Activated CD4-positive, alpha-beta T cell treated with anti-CD3 and anti-CD28 coated beads for 36 hours (primary cell): ENCODE measurements at regions not wholly inside any gene's neighbourhood (a gene's known extent, or its start where the extent isn't known, plus 50 kb on each side); places are given as distances from the start of the nearest gene placed in this dataset.
"Not testable (repeated sequence)": the region's sequence is repeated elsewhere in the genome, so short reads cannot be mapped to it uniquely, and the experiment has no call there.

ENCODE experiments used
- ATAC-seq: fragments of 200-7000 bp; cut with Tn5 transposase; one replicate; pipeline ENCODE4 v1.10.0; 2021; ENCODE audit warnings: mild to moderate bottlenecking, moderate library complexity
- CTCF ChIA-PET: fragments of 350-600 bp; sonication (Branson Sonifier 250); formaldehyde crosslinking; loops from one replicate; lab custom pipeline; 2021; ENCODE audit warnings: antibody characterized with exemption; lab: Charles Lee
- POLR2A ChIA-PET: fragments of 350-600 bp; sonication (Branson Sonifier 250); formaldehyde crosslinking; loops from one replicate; lab custom pipeline; 2021; ENCODE audit warnings: antibody characterized with exemption, inconsistent platforms; lab: Charles Lee
- DNase-seq: peaks from one replicate; pipeline ENCODE4 v3.0.0-alpha.2; 2020
- H3K27ac Mint-ChIP-seq: one replicate; pipeline ENCODE4 v1.8.0; 2021; ENCODE audit warnings: mixed read lengths
- H3K27me3 Mint-ChIP-seq: one replicate; pipeline ENCODE4 v1.8.0; 2021; ENCODE audit warnings: mixed read lengths
- H3K36me3 Mint-ChIP-seq: one replicate; pipeline ENCODE4 v1.8.0; 2021; ENCODE audit warnings: low read depth, mixed read lengths
- H3K4me1 Mint-ChIP-seq: one replicate; pipeline ENCODE4 v1.8.0; 2021; ENCODE audit warnings: mixed read lengths
- H3K4me3 Mint-ChIP-seq: one replicate; pipeline ENCODE4 v1.8.0; 2021; ENCODE audit warnings: mild to moderate bottlenecking, moderate library complexity, mixed read lengths
- H3K9me3 Mint-ChIP-seq: one replicate; pipeline ENCODE4 v1.8.0; 2021; ENCODE audit warnings: low read depth, mixed read lengths
- intact Hi-C, 2 experiments: fragments of 100-400 bp; cut with DNase I in 1 of 2; cut with micrococcal nuclease in 1 of 2; formaldehyde crosslinking; loops; one replicate each; pipeline versions ENCODE4 v1.14.2 to v1.15.1; 2022 to 2024; cut with DNase I, micrococcal nuclease

- peaks cover 13% of the 10 kb centered on the region for H3K36me3 Mint-ChIP-seq
- H3K4me3 Mint-ChIP-seq: no peak overlapping the region
- ChIA-PET POLR2A (no interaction called here), CTCF (no interaction called here)
- no peaks in the 10 kb centered on the region for H3K27me3 Mint-ChIP-seq
- intact Hi-C loops: loop anchor here (1.0 to 2.0 kb wide), 6 partner anchors 22 to 149 kb away; no protein-coding TSS in a partner anchor
- H3K4me1 Mint-ChIP-seq: peaks cover 43% of the 10 kb centered on the region
- H3K27ac Mint-ChIP-seq: no peak overlapping the region
- ATAC-seq (peak; percentile 68), DNase-seq (peak; percentile 13)
- peaks cover 16% of the 10 kb centered on the region for H3K9me3 Mint-ChIP-seq
Observed at GRCh38 chr13:48827709-48828108, 148.0 kb upstream of the FNDC3A start.

DNA sequence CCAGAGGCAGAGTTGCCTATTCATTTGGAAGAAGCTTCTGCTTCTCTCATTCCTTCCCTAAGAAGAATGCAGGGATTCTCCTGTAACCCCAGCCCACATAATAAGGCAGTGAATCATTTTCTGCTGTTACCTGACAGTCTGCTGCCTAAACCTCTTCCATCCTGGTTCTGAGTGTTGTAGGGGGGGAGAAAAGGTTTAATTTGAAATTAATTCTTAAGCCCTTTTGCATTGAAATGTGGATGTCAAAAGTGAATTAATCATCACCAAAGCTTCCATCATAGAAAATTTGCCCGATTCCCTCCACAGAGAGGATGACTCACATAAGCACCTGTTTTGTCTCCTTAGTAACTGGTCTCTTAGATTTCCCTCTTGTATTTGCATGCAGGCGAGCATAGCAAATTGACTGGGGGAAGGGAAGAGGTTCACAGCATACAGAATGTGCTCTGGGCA, 146.7 kb upstream of the FNDC3A start:
- intact Hi-C loops: loop anchor here (1.0 to 2.0 kb wide), 7 partner anchors 24 to 148 kb away; no protein-coding TSS in a partner anchor
- Mint-ChIP-seq H3K4me3 (no peak overlapping the region), H3K27me3 (no peaks in the 10 kb centered on the region), H3K9me3 (peaks cover 20% of the 10 kb centered on the region), H3K4me1 (peaks cover 43% of the 10 kb centered on the region), H3K36me3 (peaks cover 13% of the 10 kb centered on the region), H3K27ac (no peak overlapping the region)
- POLR2A ChIA-PET: no interaction called here
- peak; percentile 72 for ATAC-seq
- DNase-seq: peak; percentile 24
- CTCF ChIA-PET: interaction anchor here (0.7 to 2.0 kb wide), 3 partner anchors 26 to 64 kb away, joined by 3 to 6 read pairs (median 3); no protein-coding TSS in a partner anchor

GRCh38 chr13:48829536-48829935, 146.2 kb upstream of the FNDC3A start:
- ChIA-PET CTCF (interaction anchor here (2.0 kb wide), 1 partner anchor 26 kb away, joined by 6 read pairs; no protein-coding TSS in a partner anchor), POLR2A (interaction anchor here (0.6 to 1.2 kb wide), 2 partner anchors 146 to 1122 kb away, joined by 3 read pairs; partner anchors contain the start of gene FNDC3A)
- H3K4me1 Mint-ChIP-seq: peaks cover 43% of the 10 kb centered on the region

DNA sequence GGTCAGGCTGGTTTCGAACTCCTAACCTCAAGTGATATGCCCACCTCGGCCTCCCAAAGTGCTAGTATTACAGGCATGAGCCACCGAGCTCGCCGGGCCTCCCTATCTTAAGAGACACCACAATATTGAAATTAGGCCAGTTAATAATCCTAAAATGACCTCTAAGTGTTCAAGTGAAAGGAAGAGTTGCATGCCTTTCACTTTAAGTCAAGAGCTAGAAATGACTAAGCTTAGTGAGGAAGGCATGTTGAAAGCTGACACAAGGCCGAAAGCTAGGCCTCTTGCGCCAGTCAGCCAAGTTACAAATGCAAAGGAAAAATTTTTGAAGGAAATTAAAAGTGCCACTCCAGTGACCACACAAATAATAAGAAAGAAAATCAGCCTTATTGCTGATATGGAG, 144.5 kb upstream of the FNDC3A start:
- Mint-ChIP-seq H3K9me3 (peaks cover 26% of the 10 kb centered on the region), H3K27ac (no peak overlapping the region), H3K27me3 (no peaks in the 10 kb centered on the region), H3K36me3 (peaks cover 11% of the 10 kb centered on the region), H3K4me1 (peaks cover 43% of the 10 kb centered on the region), H3K4me3 (no peak overlapping the region)
- no peak for ATAC-seq
- intact Hi-C loops: no loop called here
- CTCF ChIA-PET: interaction anchor here (1.9 kb wide), 1 partner anchor 20 kb away, joined by 6 read pairs; no protein-coding TSS in a partner anchor
- peak; percentile 22 for DNase-seq
- POLR2A ChIA-PET: no interaction called here

More at GRCh38 chr13:48829536-48829935, 146.2 kb upstream of the FNDC3A start:
- H3K27me3 Mint-ChIP-seq: no peaks in the 10 kb centered on the region
- ATAC-seq (no peak), DNase-seq (no peak)
- peaks cover 13% of the 10 kb centered on the region for H3K36me3 Mint-ChIP-seq
- H3K27ac Mint-ChIP-seq: no peak overlapping the region
- no peak overlapping the region for H3K4me3 Mint-ChIP-seq
- intact Hi-C loops: loop anchor here (1.0 to 2.0 kb wide), 6 partner anchors 23 to 147 kb away; no protein-coding TSS in a partner anchor
- peaks cover 21% of the 10 kb centered on the region for H3K9me3 Mint-ChIP-seq

DNA sequence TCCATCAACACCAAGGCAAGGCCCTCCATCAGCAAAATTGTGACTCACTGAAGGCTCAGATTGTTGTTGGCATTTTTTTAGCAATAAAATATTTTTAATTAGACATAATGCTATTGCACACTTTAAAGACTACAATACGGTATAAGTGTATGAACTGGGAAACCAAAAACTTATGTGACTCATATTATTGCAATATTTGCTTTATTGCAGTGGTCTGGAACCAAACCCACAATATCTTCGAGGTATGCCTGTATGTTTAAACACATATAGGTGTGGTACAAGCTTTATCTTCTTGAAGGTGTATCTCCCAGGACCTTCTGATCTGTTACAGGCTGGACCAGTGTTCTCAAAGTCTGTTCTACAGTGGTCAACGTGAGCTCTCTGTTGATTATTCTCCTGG, 142.3 kb upstream of the FNDC3A start:
- intact Hi-C loops: loop anchor here in 1 of 2 experiments (1.0 kb wide), 1 partner anchor 16 kb away; no protein-coding TSS in a partner anchor
- Mint-ChIP-seq H3K4me1 (peaks cover 28% of the 10 kb centered on the region), H3K27me3 (no peaks in the 10 kb centered on the region), H3K9me3 (peaks cover 10% of the 10 kb centered on the region), H3K36me3 (no peaks in the 10 kb centered on the region), H3K27ac (no peak overlapping the region), H3K4me3 (no peak overlapping the region)
- no peak for ATAC-seq
- ChIA-PET CTCF (no interaction called here), POLR2A (no interaction called here)
- no peak for DNase-seq

DNA sequence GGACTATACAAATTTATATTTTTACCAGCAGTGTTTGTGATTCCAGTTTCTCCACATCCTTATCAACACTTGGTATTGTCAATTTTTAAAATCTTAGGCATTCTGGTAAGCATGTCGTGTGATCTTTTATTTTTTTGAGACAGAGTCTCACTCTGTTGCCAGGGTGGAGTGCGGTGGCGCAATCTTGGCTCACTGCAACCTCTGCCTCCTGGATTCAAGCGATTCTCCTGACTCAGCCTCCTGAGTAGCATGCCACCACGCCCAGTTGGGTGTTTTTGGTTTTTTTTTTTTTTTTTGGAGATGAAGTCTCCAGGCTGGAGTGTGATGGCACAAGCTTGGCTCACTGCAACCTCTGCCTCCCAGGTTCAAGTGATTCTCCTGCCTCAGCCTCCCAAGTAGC, 140.4 kb upstream of the FNDC3A start:
- peaks cover 10% of the 10 kb centered on the region for H3K4me1 Mint-ChIP-seq
- POLR2A ChIA-PET, H3K4me3 Mint-ChIP-seq, ATAC-seq, H3K27ac Mint-ChIP-seq, H3K36me3 Mint-ChIP-seq, CTCF ChIA-PET, intact Hi-C loops, H3K27me3 Mint-ChIP-seq, H3K9me3 Mint-ChIP-seq, DNase-seq: not testable (repeated sequence)

DNA sequence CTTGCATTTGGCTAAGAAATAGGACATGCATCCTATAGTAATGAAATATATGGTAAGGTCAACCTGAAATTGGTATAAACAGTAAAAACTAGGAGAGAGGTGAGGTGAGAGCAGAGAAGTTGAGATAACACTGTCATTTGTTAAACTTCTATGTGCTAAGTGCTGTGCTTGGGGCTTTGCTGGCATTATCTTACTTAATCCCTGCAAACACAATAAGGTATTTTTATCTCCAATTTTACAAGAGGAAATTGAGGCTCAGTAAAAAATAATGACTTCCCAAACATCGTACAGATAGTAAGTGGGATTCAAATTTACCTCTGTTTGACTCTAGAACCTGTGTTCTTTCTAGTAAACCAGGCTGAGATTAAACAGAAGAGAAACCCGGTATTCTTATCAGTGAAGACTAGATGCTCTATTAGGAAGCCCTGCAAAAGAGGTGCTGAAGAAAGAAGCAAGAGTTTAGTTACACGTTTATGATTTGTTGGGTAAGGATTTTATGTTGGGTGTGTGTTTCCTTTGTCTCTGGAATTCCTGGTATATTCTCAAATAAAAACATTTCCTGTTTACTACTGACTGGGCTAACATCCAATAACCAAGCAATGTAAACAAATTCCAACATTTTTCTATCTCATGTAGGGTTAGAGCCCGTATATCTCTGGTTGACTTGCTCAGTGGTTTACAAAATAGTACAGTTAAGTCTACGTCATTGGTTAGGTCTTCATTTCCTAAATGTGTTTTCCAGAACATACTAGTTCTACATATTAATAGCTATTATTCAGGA, 137.3 kb upstream of the FNDC3A start:
- CTCF ChIA-PET: no interaction called here
- Mint-ChIP-seq H3K27ac (no peak overlapping the region), H3K9me3 (peaks cover 10% of the 10 kb centered on the region), H3K27me3 (no peaks in the 10 kb centered on the region), H3K36me3 (no peaks in the 10 kb centered on the region), H3K4me1 (no peaks in the 10 kb centered on the region), H3K4me3 (no peak overlapping the region)
- POLR2A ChIA-PET: no interaction called here
- intact Hi-C loops: no loop called here
- ATAC-seq: no peak
- DNase-seq: no peak

GRCh38 chr13:48839171-48839570, 136.5 kb upstream of the FNDC3A start:
- POLR2A ChIA-PET: no interaction called here
- ATAC-seq: no peak

GRCh38 chr13:48840366-48840765, 135.3 kb upstream of the FNDC3A start:
- H3K9me3 Mint-ChIP-seq: peaks cover 3% of the 10 kb centered on the region
- ChIA-PET POLR2A (no interaction called here), CTCF (interaction anchor here (0.6 kb wide), 1 partner anchor 100 kb away, joined by 3 read pairs; no protein-coding TSS in a partner anchor)
- intact Hi-C loops: no loop called here
- no peaks in the 10 kb centered on the region for H3K4me1 Mint-ChIP-seq
- no peak overlapping the region for H3K4me3 Mint-ChIP-seq
- H3K27ac Mint-ChIP-seq: no peak overlapping the region
- H3K36me3 Mint-ChIP-seq: no peaks in the 10 kb centered on the region
- ATAC-seq: no peak
- DNase-seq: no peak
- H3K27me3 Mint-ChIP-seq: no peaks in the 10 kb centered on the region

More at GRCh38 chr13:48839171-48839570, 136.5 kb upstream of the FNDC3A start:
- Mint-ChIP-seq H3K27ac (no peak overlapping the region), H3K36me3 (no peaks in the 10 kb centered on the region), H3K4me3 (no peak overlapping the region), H3K4me1 (no peaks in the 10 kb centered on the region), H3K9me3 (peaks cover 5% of the 10 kb centered on the region), H3K27me3 (no peaks in the 10 kb centered on the region)
- intact Hi-C loops: no loop called here
- CTCF ChIA-PET: no interaction called here
- no peak for DNase-seq

DNA sequence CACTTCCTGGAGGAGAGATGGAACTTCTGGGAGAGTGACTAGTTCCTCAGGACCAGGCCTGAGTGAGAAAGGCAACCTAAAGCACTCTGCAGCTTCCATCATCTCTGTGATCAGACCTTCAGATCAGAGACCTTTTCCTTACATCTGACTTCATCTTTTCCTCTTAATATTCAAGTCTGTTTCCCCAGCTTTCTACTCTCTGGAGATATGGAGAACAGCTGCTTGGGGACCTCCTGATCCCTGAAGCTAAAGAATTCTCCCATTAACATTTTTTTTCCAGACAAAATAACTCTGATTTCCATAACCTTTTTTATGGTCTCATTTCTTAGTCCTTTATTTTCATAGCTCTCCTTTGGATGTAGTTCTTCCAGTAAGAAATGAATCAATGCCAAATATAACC, 133.4 kb upstream of the FNDC3A start:
- ATAC-seq: no peak
- CTCF ChIA-PET: interaction anchor here (1.1 to 1.5 kb wide), 2 partner anchors 11 to 438 kb away, joined by 3 to 7 read pairs; no protein-coding TSS in a partner anchor
- intact Hi-C loops: no loop called here
- no peaks in the 10 kb centered on the region for H3K27me3 Mint-ChIP-seq
- POLR2A ChIA-PET: no interaction called here
- no peaks in the 10 kb centered on the region for H3K36me3 Mint-ChIP-seq
- DNase-seq: no peak
- H3K4me3 Mint-ChIP-seq: no peak overlapping the region
- no peak overlapping the region for H3K27ac Mint-ChIP-seq
- H3K9me3 Mint-ChIP-seq: no peaks in the 10 kb centered on the region
- H3K4me1 Mint-ChIP-seq: no peaks in the 10 kb centered on the region

DNA sequence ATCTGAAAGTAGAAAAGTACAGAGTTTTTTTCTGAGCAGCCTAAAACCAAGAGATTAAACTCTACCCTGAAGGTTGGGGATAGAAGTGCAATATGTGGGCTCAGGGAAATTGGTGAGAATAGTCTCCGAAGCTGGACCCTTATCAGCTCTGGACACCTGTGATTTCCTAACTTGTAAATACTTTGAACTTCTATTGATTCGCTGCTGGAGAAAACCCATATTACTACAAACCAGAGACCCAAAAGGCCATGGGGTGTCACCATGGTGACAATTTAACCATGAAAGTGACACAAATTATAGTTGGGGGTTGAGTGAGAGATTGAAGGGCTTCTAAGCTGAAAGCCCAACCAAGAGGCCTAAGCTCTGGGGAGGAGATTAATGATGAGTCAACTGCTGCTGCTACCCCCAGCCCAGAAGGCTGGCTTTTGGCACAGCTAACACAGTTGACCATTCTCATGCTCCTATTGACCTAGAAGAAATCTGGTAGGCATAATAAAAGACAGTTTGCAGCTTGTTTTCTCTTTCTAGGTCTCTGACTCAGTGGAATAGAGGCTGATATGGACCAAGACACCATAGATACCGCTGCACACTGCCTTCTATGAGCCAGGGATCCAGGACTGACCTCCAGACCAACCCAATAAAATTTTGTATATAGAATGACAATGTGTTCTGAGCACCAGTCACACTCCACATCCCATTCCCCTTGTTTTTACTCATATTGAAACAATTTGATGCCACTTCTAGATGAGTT, 131.9 kb upstream of the FNDC3A start:
- no peaks in the 10 kb centered on the region for H3K36me3 Mint-ChIP-seq
- peaks cover 3% of the 10 kb centered on the region for H3K27me3 Mint-ChIP-seq
- DNase-seq (no peak), ATAC-seq (no peak)
- H3K9me3 Mint-ChIP-seq: no peaks in the 10 kb centered on the region
- H3K27ac Mint-ChIP-seq: no peak overlapping the region
- H3K4me3 Mint-ChIP-seq: no peak overlapping the region
- intact Hi-C loops: no loop called here
- CTCF ChIA-PET: interaction anchor here (1.2 to 1.5 kb wide), 2 partner anchors 10 to 15 kb away, joined by 3 to 7 read pairs; no protein-coding TSS in a partner anchor
- POLR2A ChIA-PET: no interaction called here
- H3K4me1 Mint-ChIP-seq: no peaks in the 10 kb centered on the region
